ENCODE measurements at regions not wholly inside any gene's neighbourhood (a gene's known extent, or its start where the extent isn't known, plus 50 kb on each side); places are given as distances from the start of the nearest gene placed in this dataset.

GRCh38 chr20:22795871-22796270, 211.5 kb upstream of the FOXA2 start:
- H3K27ac Mint-ChIP-seq = no peak overlapping the region
- no peaks in the 10 kb centered on the region for H3K36me3 Mint-ChIP-seq (ENCODE audit: insufficient read depth)
- DNase-seq (ENCODE audit: low spot score, unreplicated experiment) = no peak
- no peak for TF ChIP-seq CTCF (IDR thresholded peaks at IDR 0.05; ENCODE audit: unreplicated experiment)
- H3K4me1 Mint-ChIP-seq (ENCODE audit: low read depth) = peaks cover 6% of the 10 kb centered on the region
- peaks cover 23% of the 10 kb centered on the region for H3K27me3 Mint-ChIP-seq
- H3K4me3 Mint-ChIP-seq (ENCODE audit: low read depth) = no peak overlapping the region
- no peaks in the 10 kb centered on the region for H3K9me3 Mint-ChIP-seq (ENCODE audit: low read depth)

DNA sequence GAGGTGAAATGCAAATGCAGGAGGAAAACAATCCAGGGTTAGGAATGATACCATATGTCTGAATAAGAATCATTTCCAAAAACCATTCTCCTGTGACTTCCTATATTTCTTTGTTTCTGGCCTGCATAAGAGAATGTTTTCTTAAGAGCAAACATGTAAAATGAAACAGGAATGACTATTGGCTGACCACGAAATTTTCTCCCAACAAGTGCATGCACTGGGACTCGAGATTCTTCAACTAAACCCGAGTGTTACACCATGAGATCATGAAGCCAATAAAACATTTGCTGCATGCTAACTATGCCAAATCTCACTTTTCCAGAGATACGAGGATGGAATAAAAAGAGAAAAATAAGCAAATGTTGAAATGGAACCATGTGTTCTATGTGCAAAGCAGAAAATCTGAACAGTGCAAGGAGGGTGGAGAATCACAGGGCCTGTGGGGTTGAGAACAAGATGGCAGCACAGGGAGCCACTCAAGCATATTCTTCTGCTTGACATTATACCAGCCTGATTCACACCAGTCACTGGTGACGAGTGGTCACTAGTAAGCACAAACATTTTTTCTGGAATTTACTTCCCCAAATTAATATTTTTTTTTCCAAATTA, 212.2 kb upstream of the FOXA2 start:
- H3K4me3 Mint-ChIP-seq (ENCODE audit: low read depth) = no peak overlapping the region
- peaks cover 26% of the 10 kb centered on the region for H3K27me3 Mint-ChIP-seq
- H3K36me3 Mint-ChIP-seq (ENCODE audit: insufficient read depth) = no peaks in the 10 kb centered on the region
- H3K9me3 Mint-ChIP-seq (ENCODE audit: low read depth) = no peaks in the 10 kb centered on the region
- TF ChIP-seq CTCF (IDR thresholded peaks at IDR 0.05; ENCODE audit: unreplicated experiment) = no peak
- DNase-seq (ENCODE audit: low spot score, unreplicated experiment) = no peak
- no peak overlapping the region for H3K27ac Mint-ChIP-seq
- peaks cover 6% of the 10 kb centered on the region for H3K4me1 Mint-ChIP-seq (ENCODE audit: low read depth)

- no peak for TF ChIP-seq CTCF (IDR thresholded peaks at IDR 0.05; ENCODE audit: unreplicated experiment)
- no peaks in the 10 kb centered on the region for H3K9me3 Mint-ChIP-seq (ENCODE audit: low read depth)
- DNase-seq (ENCODE audit: low spot score, unreplicated experiment) = no peak
- peaks cover 28% of the 10 kb centered on the region for H3K27me3 Mint-ChIP-seq
- no peak overlapping the region for H3K27ac Mint-ChIP-seq
- no peaks in the 10 kb centered on the region for H3K36me3 Mint-ChIP-seq (ENCODE audit: insufficient read depth)
- H3K4me3 Mint-ChIP-seq (ENCODE audit: low read depth) = no peak overlapping the region
- peaks cover 6% of the 10 kb centered on the region for H3K4me1 Mint-ChIP-seq (ENCODE audit: low read depth)
These were observed 212.7 kb upstream of the FOXA2 start for GRCh38 chr20:22797103-22797502.

GRCh38 chr20:22799687-22800086, 215.3 kb upstream of the FOXA2 start:
- H3K4me1 Mint-ChIP-seq (ENCODE audit: low read depth) = no peaks in the 10 kb centered on the region
- H3K4me3 Mint-ChIP-seq (ENCODE audit: low read depth) = no peak overlapping the region
- no peaks in the 10 kb centered on the region for H3K9me3 Mint-ChIP-seq (ENCODE audit: low read depth)
- no peak for DNase-seq (ENCODE audit: low spot score, unreplicated experiment)
- no peak for TF ChIP-seq CTCF (IDR thresholded peaks at IDR 0.05; ENCODE audit: unreplicated experiment)
- H3K27me3 Mint-ChIP-seq = peaks cover 28% of the 10 kb centered on the region
- H3K27ac Mint-ChIP-seq = no peak overlapping the region
- H3K36me3 Mint-ChIP-seq (ENCODE audit: insufficient read depth) = no peaks in the 10 kb centered on the region

DNA sequence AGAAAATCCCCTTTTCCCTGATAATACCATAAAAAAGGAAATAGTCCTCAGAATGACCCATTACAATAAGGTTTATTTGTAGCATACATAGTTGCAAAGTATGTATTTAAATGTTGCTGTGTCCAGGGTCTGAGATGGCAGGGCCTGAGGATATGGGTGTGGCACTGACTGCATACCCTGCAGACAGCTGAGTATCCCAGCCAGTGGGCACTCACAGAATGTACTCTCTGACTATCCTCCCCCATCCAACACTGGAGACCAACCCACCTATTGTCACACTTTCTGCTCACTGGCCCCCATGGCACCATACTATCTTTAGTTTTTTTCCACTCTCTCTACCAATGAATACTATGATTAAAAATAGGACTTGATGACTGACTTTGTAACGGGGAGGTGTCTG, 215.8 kb upstream of the FOXA2 start:
- no peak overlapping the region for H3K27ac Mint-ChIP-seq
- no peak overlapping the region for H3K4me3 Mint-ChIP-seq (ENCODE audit: low read depth)
- peaks cover 26% of the 10 kb centered on the region for H3K27me3 Mint-ChIP-seq

More for the DNA sequence above, 215.8 kb upstream of the FOXA2 start:
- Mint-ChIP-seq H3K9me3 (ENCODE audit: low read depth) (no peaks in the 10 kb centered on the region), H3K4me1 (ENCODE audit: low read depth) (no peaks in the 10 kb centered on the region), H3K36me3 (ENCODE audit: insufficient read depth) (no peaks in the 10 kb centered on the region)
- no peak for DNase-seq (ENCODE audit: low spot score, unreplicated experiment)
- TF ChIP-seq CTCF (IDR thresholded peaks at IDR 0.05; ENCODE audit: unreplicated experiment) = no peak
